HT1080 (cell line): ENCODE measurements at regions not wholly inside any gene's neighbourhood (a gene's known extent, or its start where the extent isn't known, plus 50 kb on each side); places are given as distances from the start of the nearest gene placed in this dataset.
"Not testable (repeated sequence)": the region's sequence is repeated elsewhere in the genome, so short reads cannot be mapped to it uniquely, and the experiment has no call there.

ENCODE experiments used
- DNase-seq: peaks from one replicate; pipeline ENCODE4 v3.0.0-alpha.2; 2015; ENCODE audit warnings: low read depth

DNA sequence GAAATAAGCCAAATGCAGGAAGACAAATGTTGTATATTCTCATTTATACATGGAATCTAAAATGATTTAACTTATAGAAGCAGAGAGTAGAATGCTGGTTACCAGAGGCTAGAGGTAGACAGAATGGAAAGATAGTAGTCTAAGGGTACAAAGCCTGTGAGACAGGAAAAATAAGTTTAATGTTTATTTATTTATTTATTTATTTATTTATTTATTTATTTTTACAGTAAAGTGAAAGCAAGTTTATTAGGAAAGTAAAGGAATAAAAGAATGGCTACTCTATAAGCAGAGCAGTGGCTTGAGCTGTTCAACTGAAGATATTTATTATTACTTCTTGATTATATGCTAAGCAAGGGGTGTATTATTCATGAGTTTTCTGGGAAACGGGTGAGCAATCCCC, 203.2 kb downstream of the LAS1L start:
- no peak for DNase-seq

DNA sequence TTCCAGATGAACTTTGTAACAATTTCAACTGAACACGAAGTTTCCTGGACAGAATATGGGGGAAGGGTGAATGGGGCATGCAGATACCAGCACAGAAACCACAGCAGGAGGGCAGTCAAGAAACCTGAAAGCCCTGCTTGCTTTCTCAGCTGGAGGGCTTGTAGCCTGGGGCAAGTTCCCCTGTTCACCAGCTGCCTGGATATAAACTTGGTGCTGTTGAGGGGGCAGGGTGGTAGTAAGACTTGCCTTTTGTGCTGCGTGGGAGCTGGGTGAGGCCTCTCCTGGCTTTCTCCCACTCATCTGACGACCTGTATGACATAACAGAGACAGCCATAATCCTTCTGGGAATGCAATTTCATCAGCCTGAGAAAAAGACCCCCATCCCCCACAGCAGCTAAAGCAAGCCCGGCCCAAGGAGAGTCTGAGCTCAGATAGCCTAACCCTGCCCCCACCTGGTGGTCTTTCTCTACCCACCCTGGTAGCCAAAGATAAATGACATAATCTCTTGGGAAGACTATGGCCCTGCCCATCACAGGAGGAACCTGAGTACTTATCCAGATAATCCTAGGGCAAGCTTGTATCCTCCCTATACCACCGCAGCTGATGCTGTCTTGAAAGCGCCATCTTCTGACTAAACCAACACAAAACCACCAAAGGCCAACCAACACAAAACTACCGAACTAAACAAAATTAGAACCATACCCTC, 234.3 kb downstream of the LAS1L start:
- DNase-seq = no peak

GRCh38 chrX:65282905-65283304, 251.7 kb downstream of the LAS1L start:
- not testable (repeated sequence) for DNase-seq

DNA sequence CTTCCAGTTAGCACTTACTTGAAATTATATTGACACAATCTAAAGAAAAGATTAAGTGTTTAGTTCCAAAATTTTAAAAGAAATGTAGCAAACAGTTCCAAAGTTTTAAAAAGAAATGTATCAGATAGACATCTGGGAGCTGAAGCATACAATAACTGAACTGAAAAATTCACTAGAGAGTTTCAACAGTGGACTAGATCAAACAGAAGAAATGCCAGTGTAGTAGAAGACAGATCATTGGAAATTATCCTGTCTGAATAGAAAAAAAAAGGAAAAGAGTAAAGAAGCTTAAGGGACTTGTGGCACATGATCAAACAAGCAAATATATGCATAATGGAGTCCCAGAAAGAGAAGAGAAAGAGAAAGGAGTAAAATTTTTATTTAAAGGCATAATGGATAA, 261.4 kb downstream of the LAS1L start:
- DNase-seq = no peak

GRCh38 chrX:65266482-65266881, 268.1 kb downstream of the LAS1L start:
- no peak for DNase-seq

DNA sequence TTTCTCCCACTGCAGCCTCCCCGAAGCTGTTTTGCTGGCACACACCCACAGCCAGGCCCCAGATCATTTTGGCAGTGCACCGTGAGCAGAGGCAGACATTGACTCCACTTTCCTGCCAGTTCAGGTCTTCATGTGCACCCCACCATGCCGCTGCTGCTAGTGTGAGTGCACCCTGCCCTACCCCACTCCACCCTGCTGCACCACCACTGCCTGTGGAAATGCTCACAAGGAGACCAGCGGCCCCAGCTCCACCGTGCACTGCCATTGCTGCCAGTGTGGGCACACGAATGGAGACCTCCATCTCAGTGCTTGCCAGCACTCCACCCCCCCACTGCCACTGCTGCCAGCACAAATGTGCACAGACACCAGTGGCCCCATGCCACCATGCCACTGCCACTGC, 277.6 kb upstream of the ZC4H2 start:
- no peak for DNase-seq

GRCh38 chrX:65241059-65241721, 264.9 kb upstream of the ZC4H2 start:
- DNase-seq = peak; percentile 1

DNA sequence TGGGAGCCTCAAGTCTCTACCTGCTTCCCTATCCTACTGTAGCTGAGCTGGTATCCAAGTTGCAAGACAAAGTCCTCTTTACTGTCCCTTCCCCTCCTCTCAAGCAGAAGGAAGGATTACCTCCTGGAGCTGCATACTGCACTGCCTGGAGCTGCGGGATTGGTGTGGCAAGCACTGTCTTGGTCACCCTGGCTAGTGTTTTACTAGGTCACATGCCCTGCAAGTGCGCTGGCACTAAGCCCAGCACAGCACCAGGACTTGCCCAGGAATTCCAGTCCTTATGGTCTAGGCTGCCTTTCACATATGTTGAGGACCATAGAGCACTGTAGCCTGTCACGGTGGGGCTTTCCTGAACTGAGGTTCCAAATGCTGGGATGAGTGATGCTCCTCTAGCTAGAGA, 227.3 kb upstream of the ZC4H2 start:
- no peak for DNase-seq

DNA sequence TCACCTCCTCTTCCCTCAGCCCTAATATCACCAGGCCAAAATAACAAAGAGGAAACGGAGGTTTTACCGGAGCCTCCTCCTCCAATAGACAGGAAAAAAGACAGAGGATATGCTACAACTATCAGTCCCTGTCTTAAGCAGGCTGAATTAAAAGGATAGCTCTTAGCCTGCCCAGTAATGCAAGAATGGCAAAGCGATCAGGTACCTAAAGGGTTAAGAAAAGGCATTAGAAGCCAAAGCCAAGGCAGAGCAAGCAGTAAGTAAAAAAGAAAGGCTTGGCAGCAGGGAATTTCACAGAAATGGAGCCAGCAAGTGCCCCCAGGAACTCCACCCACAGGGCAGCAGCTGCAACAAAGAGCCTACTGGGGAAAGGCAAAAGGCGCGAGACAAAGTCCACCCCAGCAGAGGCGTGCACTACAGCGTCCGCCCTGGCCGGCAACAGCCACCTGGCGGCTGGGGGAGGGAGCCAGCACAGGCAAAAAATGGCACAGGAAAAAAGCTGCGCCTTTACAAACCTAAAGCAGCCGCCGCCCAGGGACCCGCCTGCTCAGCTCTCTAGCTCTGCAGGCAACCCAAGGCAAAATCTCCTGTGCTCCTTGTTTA, 220.6 kb upstream of the ZC4H2 start:
- DNase-seq = peak; percentile 2

GRCh38 chrX:65195621-65196020, 219.4 kb upstream of the ZC4H2 start:
- no peak for DNase-seq

- no peak for DNase-seq
These were observed 218.3 kb upstream of the ZC4H2 start for GRCh38 chrX:65194547-65194946.

- DNase-seq = not testable (repeated sequence)
These were observed 187.1 kb upstream of the ZC4H2 start for GRCh38 chrX:65163325-65163724.

- no peak for DNase-seq
These were observed 172.0 kb upstream of the ZC4H2 start for GRCh38 chrX:65148232-65148631.

DNA sequence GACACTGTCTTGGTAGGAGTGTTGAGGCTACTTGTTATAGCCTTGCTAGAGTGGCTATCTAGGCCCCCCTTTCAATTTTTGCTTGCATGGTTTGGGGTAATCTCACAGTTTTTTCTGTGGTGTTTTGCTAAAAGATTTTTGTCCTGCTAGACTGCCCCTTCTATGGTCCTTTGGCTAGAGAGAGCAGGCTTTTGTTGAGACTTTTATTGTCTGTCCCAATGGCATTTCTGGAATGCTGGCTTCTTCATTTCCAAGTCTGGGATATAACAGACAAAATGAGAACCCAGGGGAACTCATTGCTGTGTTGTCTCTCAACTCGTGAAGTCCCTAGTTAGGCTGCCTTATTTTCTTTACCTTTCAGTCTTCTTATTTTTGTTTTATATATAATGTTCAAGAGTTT, 160.2 kb upstream of the ZC4H2 start:
- DNase-seq = no peak

DNA sequence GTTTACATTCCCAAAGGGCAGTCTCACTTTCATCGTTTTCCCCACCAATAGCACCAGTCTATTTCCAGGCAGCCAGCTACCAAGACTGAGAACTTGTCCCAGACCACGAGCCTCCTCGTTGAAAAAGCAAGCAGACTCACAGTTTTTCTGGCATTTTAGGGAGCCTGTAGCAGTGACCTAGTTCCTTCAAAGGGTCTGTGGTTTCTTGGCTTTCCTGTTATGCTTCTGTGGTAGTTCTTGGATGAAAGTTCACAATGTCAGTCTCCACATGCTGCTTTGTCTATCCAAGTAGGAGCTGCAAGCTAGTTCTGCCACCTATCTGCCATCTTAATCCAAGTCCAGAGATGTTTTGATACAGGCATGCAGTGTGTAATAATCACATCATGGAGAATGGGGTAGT, 151.6 kb upstream of the ZC4H2 start:
- peak; percentile 26 for DNase-seq

GRCh38 chrX:65098851-65099250, 122.6 kb upstream of the ZC4H2 start:
- DNase-seq = no peak

DNA sequence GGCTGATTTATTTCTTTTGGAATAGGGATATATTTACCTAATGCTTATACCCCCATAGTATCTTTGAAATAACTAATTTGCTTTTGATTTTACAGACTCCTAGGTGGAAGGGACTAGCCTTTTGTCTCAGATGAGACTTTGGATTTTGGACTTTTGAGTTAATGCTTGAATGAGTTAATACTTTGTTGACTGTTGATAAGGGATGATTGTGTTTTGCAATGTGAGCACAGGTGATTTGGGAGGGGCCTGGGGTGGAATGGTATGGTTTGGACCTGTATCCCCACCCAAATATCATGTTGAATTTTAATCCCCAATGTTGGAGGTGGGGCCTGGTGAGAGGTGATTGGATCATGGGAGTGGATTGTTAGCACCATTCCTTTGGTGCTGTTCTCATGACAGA, 117.4 kb upstream of the ZC4H2 start:
- DNase-seq = no peak

GRCh38 chrX:65073233-65073632, 97.0 kb upstream of the ZC4H2 start:
- no peak for DNase-seq

DNA sequence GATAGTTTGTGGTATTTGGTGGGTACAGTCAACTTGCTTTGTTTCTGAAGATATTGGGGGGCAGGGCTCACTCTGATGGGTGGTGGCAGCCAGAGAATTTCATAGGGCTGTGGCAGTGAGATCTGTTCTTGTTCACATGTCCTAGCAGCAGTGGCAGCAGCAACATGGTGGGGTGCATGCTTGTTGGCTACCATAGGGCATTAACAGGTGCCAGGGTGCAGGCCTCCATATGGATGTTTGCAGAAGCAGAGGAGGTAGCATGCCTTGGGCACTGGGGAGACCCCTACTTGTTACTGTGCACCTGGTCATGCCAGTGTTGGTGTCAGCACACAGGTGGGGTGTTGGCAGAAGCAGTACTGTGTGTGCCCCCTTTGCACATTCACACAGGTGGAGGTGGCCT, 96.3 kb upstream of the ZC4H2 start:
- no peak for DNase-seq

DNA sequence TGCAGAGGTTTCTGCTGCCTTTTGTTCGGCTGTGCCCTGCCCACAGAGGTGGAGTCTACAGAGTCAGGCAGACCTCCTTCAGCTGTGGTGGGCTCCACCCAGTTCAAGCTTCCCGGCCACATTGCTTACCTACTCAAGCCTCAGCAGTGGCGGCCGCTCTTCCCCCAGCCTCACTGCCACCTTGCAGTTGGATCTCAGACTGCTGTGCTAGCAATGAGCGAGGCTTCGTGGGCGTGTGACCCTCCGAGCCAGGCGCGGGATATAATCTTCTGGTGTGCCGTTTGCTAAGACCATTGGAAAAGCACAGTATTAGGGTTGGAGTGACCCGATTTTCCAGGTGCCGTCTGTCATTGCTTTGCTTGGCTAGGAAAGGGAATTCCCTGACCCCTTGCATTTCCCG, 82.4 kb upstream of the ZC4H2 start:
- not testable (repeated sequence) for DNase-seq

DNA sequence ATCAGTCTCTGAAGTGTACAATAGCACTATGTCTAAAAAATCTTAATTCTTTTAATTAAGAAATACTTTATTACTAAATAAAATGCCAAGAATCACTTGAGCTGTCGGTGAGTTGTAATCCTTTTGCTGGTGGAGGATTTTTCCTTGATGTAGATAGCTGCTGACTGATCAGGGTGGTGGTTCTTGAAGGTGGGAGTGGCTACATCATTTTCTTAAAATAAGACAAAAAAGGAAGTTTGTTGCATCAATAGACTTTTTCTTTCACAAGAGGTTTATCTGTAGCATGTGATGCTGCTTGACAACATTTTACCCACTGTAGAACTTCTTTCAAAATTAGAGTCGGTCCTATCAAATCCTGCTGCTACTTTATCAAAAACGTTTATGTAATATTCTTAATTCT, 68.8 kb upstream of the ZC4H2 start:
- no peak for DNase-seq

- no peak for DNase-seq
These were observed 59.2 kb upstream of the ZC4H2 start for GRCh38 chrX:65035446-65035770.
